HEK293 (cell line): ENCODE measurements at regions not wholly inside any gene's neighbourhood (a gene's known extent, or its start where the extent isn't known, plus 50 kb on each side); places are given as distances from the start of the nearest gene placed in this dataset.

Source experiments
- ATF2 ChIP-seq: fragments of 450-650 bp; formaldehyde crosslinking; IDR thresholded peaks from 2 replicates; pipeline ENCODE4 v1.5.1; 2016; ENCODE audit warnings: missing biosample characterization, missing genetic modification characterization, low read depth
- CTCF ChIP-seq: fragments of 450-650 bp; formaldehyde crosslinking; IDR thresholded peaks from 2 replicates; pipeline ENCODE4 v1.5.1; 2016; ENCODE audit warnings: missing biosample characterization, missing genetic modification characterization
- MEIS1 ChIP-seq: sonication (generic); formaldehyde crosslinking; IDR thresholded peaks from 2 replicates; pipeline ENCODE4 v1.8.1; 2022; ENCODE audit warnings: missing genetic modification reagents, mild to moderate bottlenecking, borderline replicate concordance
- REST ChIP-seq: fragments of 450-650 bp; formaldehyde crosslinking; IDR thresholded peaks from 2 replicates; pipeline ENCODE4 v1.5.1; 2016; ENCODE audit warnings: missing biosample characterization, missing genetic modification characterization
- SETDB1 ChIP-seq: IDR thresholded peaks from one replicate; pipeline ENCODE4 v1.6.1; 2017; ENCODE audit warnings: mild to moderate bottlenecking, low read length, moderate library complexity, mixed read lengths; ENCODE audit not compliant: insufficient read length
- TCF7L2 ChIP-seq: IDR thresholded peaks from 2 replicates; pipeline ENCODE4 v1.6.1; 2011; ENCODE audit warnings: low read depth, mild to moderate bottlenecking, inconsistent platforms, low read length, moderate library complexity, borderline replicate concordance
- ZFP41 ChIP-seq: fragments of 450-650 bp; formaldehyde crosslinking; IDR thresholded peaks from 2 replicates; pipeline ENCODE4 v1.5.1; 2016; ENCODE audit warnings: missing biosample characterization, missing genetic modification characterization, borderline replicate concordance
- ZNF138 ChIP-seq: fragments of 450-650 bp; formaldehyde crosslinking; IDR thresholded peaks from 2 replicates; pipeline ENCODE4 v1.5.1; 2016; ENCODE audit warnings: missing biosample characterization, missing genetic modification characterization, borderline replicate concordance
- ZNF174 ChIP-seq: fragments of 450-650 bp; formaldehyde crosslinking; IDR thresholded peaks from 2 replicates; pipeline ENCODE4 v1.5.0; 2017; ENCODE audit warnings: missing biosample characterization, mild to moderate bottlenecking, missing genetic modification characterization
- ZNF202 ChIP-seq: fragments of 450-650 bp; formaldehyde crosslinking; IDR thresholded peaks from 2 replicates; pipeline ENCODE4 v1.5.1; 2016; ENCODE audit warnings: missing biosample characterization, missing genetic modification characterization, borderline replicate concordance
- ZNF211 ChIP-seq: fragments of 450-650 bp; formaldehyde crosslinking; IDR thresholded peaks from 2 replicates; pipeline ENCODE4 v1.5.1; 2016; ENCODE audit warnings: low read depth, missing biosample characterization, missing genetic modification characterization
- ZNF274 ChIP-seq, 2 experiments: fragments of 200-500 bp in 1 of 2; fragments of 450-650 bp in 1 of 2; sonication (Bioruptor generic) in 1 of 2; formaldehyde crosslinking in 1 of 2; IDR thresholded peaks; 2 replicates each; pipeline versions ENCODE4 v1.5.1 to v1.6.1; 2014 to 2016; ENCODE audit warnings: borderline replicate concordance in 1 of 2, inconsistent platforms in 1 of 2, low read length in 1 of 2, missing biosample characterization in 1 of 2, missing genetic modification characterization in 1 of 2
- ZNF660 ChIP-seq: fragments of 450-650 bp; IDR thresholded peaks from 2 replicates; pipeline ENCODE4 v1.5.1; 2018; ENCODE audit warnings: missing biosample characterization, mild to moderate bottlenecking, missing genetic modification characterization
- ZNF776 ChIP-seq: fragments of 450-650 bp; formaldehyde crosslinking; IDR thresholded peaks from 2 replicates; pipeline ENCODE4 v1.5.0; 2017; ENCODE audit warnings: missing biosample characterization, missing genetic modification characterization, borderline replicate concordance

- TF ChIP-seq ATF2 (tag by site-specific recombination) (no peak), CTCF (no peak), MEIS1 (CRISPR knock-in tag) (no peak), REST (tag by site-specific recombination) (no peak), ZNF776 (no peak), ZNF138 (tag by site-specific recombination) (no peak), TCF7L2 (no peak), ZFP41 (no peak), ZNF174 (tag by site-specific recombination) (no peak), ZNF274 (IDR thresholded peaks at IDR 0.05; ENCODE audit: low read length) (no peak), ZNF274 (tag by site-specific recombination; IDR thresholded peaks at IDR 0.05; ENCODE audit: borderline replicate concordance) (no peak), ZNF202 (no peak), ZNF660 (no peak), SETDB1 (no peak), ZNF211 (tag by site-specific recombination) (no peak)
Observed at GRCh38 chr11:70705097-70705496, 306.8 kb downstream of the CTTN start.
